Endothelial cell of umbilical vein (primary cell): ENCODE measurements at regions not wholly inside any gene's neighbourhood (a gene's known extent, or its start where the extent isn't known, plus 50 kb on each side); places are given as distances from the start of the nearest gene placed in this dataset.

Experiments used
- BruUV-seq: library from RNA; stranded (reverse); fragments of 400-500 nt; replicated peaks from 2 replicates; lab custom pipeline; 2021; lab: Mats Ljungman, UMichigan
- CTCF ChIA-PET: fragments of 300-600, 350-600 bp; sonication (Branson Sonifier 250); formaldehyde crosslinking; loops from one replicate; lab custom pipeline; 2021; ENCODE audit warnings: antibody characterized with exemption, inconsistent platforms; lab: Charles Lee
- POLR2A ChIA-PET: fragments of 300-600, 350-600 bp; sonication (Branson Sonifier 250); formaldehyde crosslinking; loops from one replicate; lab custom pipeline; 2021; ENCODE audit warnings: antibody characterized with exemption, inconsistent platforms; lab: Charles Lee
- DNase-seq: peaks from one replicate; pipeline ENCODE4 v3.0.0-alpha.2; 2011; ENCODE audit warnings: low read depth, low spot score
- FAIRE-seq: peaks from 2 replicates; lab custom pipeline; 2011; peaks lifted over from hg19 to GRCh38; lab: Jason Lieb, UNC
- H2AFZ ChIP-seq: 2 replicates; pipeline ENCODE4 v1.6.0; 2012; ENCODE audit warnings: low read depth, low read length, control low read depth, inconsistent platforms
- H3K27ac ChIP-seq: 2 replicates; pipeline ENCODE4 v1.5.1; 2011; ENCODE audit warnings: low read depth, mild to moderate bottlenecking, control low read depth, low read length, moderate library complexity; ENCODE audit not compliant: insufficient read depth
- H3K27me3 ChIP-seq, 2 experiments: 2 replicates each; pipeline versions ENCODE4 v1.6.0 to v1.6.1; 2011; ENCODE audit warnings: low read length in 2 of 2, mixed read lengths in 1 of 2; ENCODE audit not compliant: control insufficient read depth in 2 of 2, insufficient read depth in 2 of 2
- H3K36me3 ChIP-seq, 2 experiments: 2 replicates in 1 of 2; 3 replicates in 1 of 2; pipeline ENCODE4 v1.5.1; 2011; ENCODE audit warnings: low read length in 2 of 2, mild to moderate bottlenecking in 1 of 2, moderate library complexity in 1 of 2; ENCODE audit not compliant: control insufficient read depth in 2 of 2, insufficient read depth in 2 of 2; ENCODE audit errors: extremely low read depth in 1 of 2
- H3K4me1 ChIP-seq: 3 replicates; pipeline ENCODE4 v1.5.1; 2011; ENCODE audit warnings: mild to moderate bottlenecking, low read length; ENCODE audit not compliant: control insufficient read depth, insufficient read depth; ENCODE audit errors: extremely low read depth
- H3K4me2 ChIP-seq: 2 replicates; pipeline ENCODE4 v1.6.1; 2011; ENCODE audit warnings: low read length, control low read depth, mixed read lengths; ENCODE audit not compliant: insufficient read depth
- H3K4me3 ChIP-seq, 3 experiments: fragments of 200-600 bp in 1 of 3; sonication (generic), shearing (Covaris generic) in 1 of 3; replicated peaks in 1 of 3; 2 replicates each; pipeline ENCODE4 v1.5.1; 2011 to 2016; ENCODE audit warnings: control low read depth in 3 of 3, low read length in 3 of 3, mild to moderate bottlenecking in 2 of 3, inconsistent platforms in 1 of 3, low read depth in 1 of 3, moderate library complexity in 1 of 3; ENCODE audit not compliant: insufficient read depth in 1 of 3
- H3K79me2 ChIP-seq: 2 replicates; pipeline ENCODE4 v1.6.0; 2012; ENCODE audit warnings: low read length, inconsistent platforms; ENCODE audit not compliant: control insufficient read depth, insufficient read depth
- H3K9ac ChIP-seq: replicated peaks from 2 replicates; pipeline ENCODE3; 2011; ENCODE audit warnings: low read length, control low read depth; ENCODE audit not compliant: insufficient read depth; ENCODE audit errors: extremely low read depth
- H3K9me1 ChIP-seq: replicated peaks from 3 replicates; pipeline ENCODE4 v1.6.0; 2011; ENCODE audit warnings: mild to moderate bottlenecking, low read length; ENCODE audit not compliant: control insufficient read depth, insufficient read depth; ENCODE audit errors: extremely low read depth
- H3K9me3 ChIP-seq: replicated peaks from 2 replicates; pipeline ENCODE4 v1.5.1; 2012; ENCODE audit warnings: low read length, inconsistent platforms; ENCODE audit not compliant: control insufficient read depth, insufficient read depth
- H4K20me1 ChIP-seq: replicated peaks from 2 replicates; pipeline ENCODE3; 2011; ENCODE audit warnings: mild to moderate bottlenecking, low read length; ENCODE audit not compliant: control insufficient read depth, insufficient read depth; ENCODE audit errors: extremely low read depth
- EZH2 ChIP-seq: IDR thresholded peaks from 2 replicates; pipeline ENCODE4 v1.6.1; 2012; ENCODE audit warnings: borderline replicate concordance, low read depth, mild to moderate bottlenecking, moderate library complexity, low read length, inconsistent platforms; ENCODE audit not compliant: severe bottlenecking
- FOS ChIP-seq: IDR thresholded peaks from 2 replicates; pipeline ENCODE4 v1.6.1; 2011; ENCODE audit warnings: mild to moderate bottlenecking, low read length, moderate library complexity, borderline replicate concordance; ENCODE audit not compliant: insufficient read depth
- GATA2 ChIP-seq: IDR thresholded peaks from 2 replicates; pipeline ENCODE4 v1.7.0; 2011; ENCODE audit warnings: low read depth, mild to moderate bottlenecking, moderate library complexity, mixed read lengths, low read length; ENCODE audit not compliant: insufficient read length, insufficient read depth
- JUN ChIP-seq: IDR thresholded peaks from 2 replicates; pipeline ENCODE4 v1.6.1; 2011; ENCODE audit warnings: borderline replicate concordance, low read depth; ENCODE audit not compliant: insufficient read length, insufficient read depth
- MAX ChIP-seq: IDR thresholded peaks from 2 replicates; pipeline ENCODE4 v1.6.1; 2011; ENCODE audit not compliant: insufficient read depth, insufficient read length
- MYC ChIP-seq: IDR thresholded peaks from one replicate; pipeline ENCODE4 v1.6.1; 2011; ENCODE audit warnings: mild to moderate bottlenecking, low read depth, low read length
- POLR2A ChIP-seq: IDR thresholded peaks from 2 replicates; pipeline ENCODE4 v1.6.1; 2012; ENCODE audit warnings: low read depth, mild to moderate bottlenecking, control low read depth, low read length
- POLR2AphosphoS5 ChIP-seq: IDR thresholded peaks from 2 replicates; pipeline ENCODE4 v1.6.1; 2012; ENCODE audit warnings: low read depth, mild to moderate bottlenecking, control low read depth, low read length, moderate library complexity; ENCODE audit not compliant: insufficient read depth
- dilution Hi-C: fragments of 300-500 bp; cut with MboI; formaldehyde crosslinking; loops from one replicate; pipeline ENCODE4 v1.15.0; 2019; ENCODE audit warnings: low sequenced_read_pairs; ENCODE audit not compliant: extremely low pct_ligation_motif_present
- intact Hi-C: fragments of 100-400 bp; cut with micrococcal nuclease; formaldehyde crosslinking; loops from one replicate; pipeline ENCODE4 v1.10.0; 2022
- TF ChIP-seq, protein P1 (sequence below), 2 donors: IDR thresholded peaks; 1 replicate in 1 of 2; 2 replicates in 1 of 2; pipeline ENCODE4 v1.5.1; 2011; ENCODE audit warnings: low read length in 2 of 2, mild to moderate bottlenecking in 2 of 2, moderate library complexity in 2 of 2, control low read depth in 1 of 2, inconsistent platforms in 1 of 2, low read depth in 1 of 2; ENCODE audit not compliant: insufficient read depth in 1 of 2; ENCODE audit errors: extremely low read depth in 1 of 2

DNA sequence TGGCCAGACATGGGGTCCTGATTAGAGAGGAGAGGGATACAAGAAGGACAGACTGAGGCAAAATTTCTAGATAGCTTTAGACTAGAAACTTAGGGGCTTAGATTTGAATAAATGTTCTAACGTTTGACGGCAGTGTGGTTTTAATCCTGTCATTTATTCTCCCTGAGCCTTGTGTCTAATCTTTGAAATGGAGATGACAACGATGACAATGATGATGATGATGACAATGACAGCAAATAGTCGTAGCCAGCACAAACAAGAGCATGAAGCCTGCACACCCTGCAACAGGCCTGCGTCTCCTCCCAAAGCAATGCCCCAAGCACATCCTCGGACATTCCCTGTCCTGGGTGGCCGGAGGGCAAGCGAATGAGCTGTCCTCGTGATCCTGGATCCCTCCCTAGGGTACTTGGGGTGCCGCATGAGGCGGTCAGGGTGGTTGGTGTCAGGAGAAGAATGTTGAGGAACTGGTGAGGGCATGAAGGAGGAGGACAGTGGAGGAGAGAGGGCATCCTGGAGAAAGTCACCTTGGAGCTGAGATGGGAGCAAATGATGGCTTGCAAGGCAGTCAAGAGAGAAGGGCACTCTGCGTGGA, 502.1 kb upstream of the B3GAT1 start:
- CTCF ChIA-PET, result no interaction called here
- no peak overlapping the region for H3K9ac ChIP-seq
- no peak overlapping the region for H2AFZ ChIP-seq
- H3K4me3 ChIP-seq, result no peak overlapping the region
- H3K27ac ChIP-seq, result no peak overlapping the region
- intact Hi-C loops, result no loop called here
- dilution Hi-C loops, result no loop called here
- DNase-seq, result no peak
- H3K4me1 ChIP-seq, result no peaks in the 10 kb centered on the region
- H3K27me3 ChIP-seq, result no peaks in the 10 kb centered on the region
- no peaks in the 10 kb centered on the region for H3K36me3 ChIP-seq
- H3K9me1 ChIP-seq, result no peaks in the 10 kb centered on the region
- H3K4me2 ChIP-seq, result no peak overlapping the region
- BruUV-seq, result no TSS peak
- no peaks in the 10 kb centered on the region for H3K79me2 ChIP-seq
- TF ChIP-seq POLR2A (no peak), GATA2 (no peak), MYC (no peak), MAX (no peak), POLR2AphosphoS5 (no peak), FOS (no peak), JUN (no peak), EZH2 (no peak)
- TF ChIP-seq, protein P1, sequence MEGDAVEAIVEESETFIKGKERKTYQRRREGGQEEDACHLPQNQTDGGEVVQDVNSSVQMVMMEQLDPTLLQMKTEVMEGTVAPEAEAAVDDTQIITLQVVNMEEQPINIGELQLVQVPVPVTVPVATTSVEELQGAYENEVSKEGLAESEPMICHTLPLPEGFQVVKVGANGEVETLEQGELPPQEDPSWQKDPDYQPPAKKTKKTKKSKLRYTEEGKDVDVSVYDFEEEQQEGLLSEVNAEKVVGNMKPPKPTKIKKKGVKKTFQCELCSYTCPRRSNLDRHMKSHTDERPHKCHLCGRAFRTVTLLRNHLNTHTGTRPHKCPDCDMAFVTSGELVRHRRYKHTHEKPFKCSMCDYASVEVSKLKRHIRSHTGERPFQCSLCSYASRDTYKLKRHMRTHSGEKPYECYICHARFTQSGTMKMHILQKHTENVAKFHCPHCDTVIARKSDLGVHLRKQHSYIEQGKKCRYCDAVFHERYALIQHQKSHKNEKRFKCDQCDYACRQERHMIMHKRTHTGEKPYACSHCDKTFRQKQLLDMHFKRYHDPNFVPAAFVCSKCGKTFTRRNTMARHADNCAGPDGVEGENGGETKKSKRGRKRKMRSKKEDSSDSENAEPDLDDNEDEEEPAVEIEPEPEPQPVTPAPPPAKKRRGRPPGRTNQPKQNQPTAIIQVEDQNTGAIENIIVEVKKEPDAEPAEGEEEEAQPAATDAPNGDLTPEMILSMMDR (IDR thresholded peaks at IDR 0.05; ENCODE audit: extremely low read depth in 1 of 2, insufficient read depth in 1 of 2, low read depth in 1 of 2, low read length in 2 of 2), result no peak
- H3K9me3 ChIP-seq, result no peaks in the 10 kb centered on the region
- FAIRE-seq, result no peak
- H4K20me1 ChIP-seq, result no peaks in the 10 kb centered on the region
- POLR2A ChIA-PET, result no interaction called here
